ENCODE measurements at regions not wholly inside any gene's neighbourhood (a gene's known extent, or its start where the extent isn't known, plus 50 kb on each side); places are given as distances from the start of the nearest gene placed in this dataset.

DNA sequence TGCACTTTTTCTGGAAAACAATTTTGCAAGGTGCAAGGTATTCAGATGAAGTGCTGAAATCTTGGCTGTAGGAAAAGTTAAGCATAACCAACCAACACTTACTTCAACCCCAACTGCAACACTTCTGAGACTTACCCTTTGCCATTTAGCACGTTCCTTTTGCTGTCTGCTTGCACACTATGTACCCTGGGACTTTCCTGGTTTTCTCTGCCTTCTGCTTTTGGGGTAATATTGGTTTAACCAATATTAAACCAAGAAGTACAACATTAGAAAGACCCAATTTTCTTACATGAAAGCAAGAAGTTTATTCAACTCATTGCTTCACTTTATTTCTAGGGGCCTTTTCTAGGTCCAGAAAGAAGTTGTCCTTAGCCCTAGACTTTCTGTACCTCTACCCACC is 193.0 kb downstream of the HLX start (continued):
- TF ChIP-seq, protein P1, sequence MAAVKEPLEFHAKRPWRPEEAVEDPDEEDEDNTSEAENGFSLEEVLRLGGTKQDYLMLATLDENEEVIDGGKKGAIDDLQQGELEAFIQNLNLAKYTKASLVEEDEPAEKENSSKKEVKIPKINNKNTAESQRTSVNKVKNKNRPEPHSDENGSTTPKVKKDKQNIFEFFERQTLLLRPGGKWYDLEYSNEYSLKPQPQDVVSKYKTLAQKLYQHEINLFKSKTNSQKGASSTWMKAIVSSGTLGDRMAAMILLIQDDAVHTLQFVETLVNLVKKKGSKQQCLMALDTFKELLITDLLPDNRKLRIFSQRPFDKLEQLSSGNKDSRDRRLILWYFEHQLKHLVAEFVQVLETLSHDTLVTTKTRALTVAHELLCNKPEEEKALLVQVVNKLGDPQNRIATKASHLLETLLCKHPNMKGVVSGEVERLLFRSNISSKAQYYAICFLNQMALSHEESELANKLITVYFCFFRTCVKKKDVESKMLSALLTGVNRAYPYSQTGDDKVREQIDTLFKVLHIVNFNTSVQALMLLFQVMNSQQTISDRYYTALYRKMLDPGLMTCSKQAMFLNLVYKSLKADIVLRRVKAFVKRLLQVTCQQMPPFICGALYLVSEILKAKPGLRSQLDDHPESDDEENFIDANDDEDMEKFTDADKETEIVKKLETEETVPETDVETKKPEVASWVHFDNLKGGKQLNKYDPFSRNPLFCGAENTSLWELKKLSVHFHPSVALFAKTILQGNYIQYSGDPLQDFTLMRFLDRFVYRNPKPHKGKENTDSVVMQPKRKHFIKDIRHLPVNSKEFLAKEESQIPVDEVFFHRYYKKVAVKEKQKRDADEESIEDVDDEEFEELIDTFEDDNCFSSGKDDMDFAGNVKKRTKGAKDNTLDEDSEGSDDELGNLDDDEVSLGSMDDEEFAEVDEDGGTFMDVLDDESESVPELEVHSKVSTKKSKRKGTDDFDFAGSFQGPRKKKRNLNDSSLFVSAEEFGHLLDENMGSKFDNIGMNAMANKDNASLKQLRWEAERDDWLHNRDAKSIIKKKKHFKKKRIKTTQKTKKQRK (IDR thresholded peaks at IDR 0.05; ENCODE audit: low read depth, low read length), result no peak
- TF ChIP-seq BHLHE40 (IDR thresholded peaks at IDR 0.05; ENCODE audit: borderline replicate concordance in 1 of 2, low read depth in 2 of 2, low read length in 1 of 2), result peak; percentile 71 to 83
- TF ChIP-seq BCL11A (IDR thresholded peaks at IDR 0.05; ENCODE audit: low read depth, low read length), result peak; percentile 37; the same call in 1 of the 2 replicates
- no peak for TF ChIP-seq SUPT20H (IDR thresholded peaks at IDR 0.05; ENCODE audit: borderline replicate concordance, control insufficient read depth, low read depth, low read length)
- no peak for TF ChIP-seq ETV6 (conservative IDR thresholded peaks at IDR 0.05 in 1 of 2, IDR thresholded peaks at IDR 0.05 in 1 of 2; ENCODE audit: borderline replicate concordance in 1 of 2, low read depth in 1 of 2)
- peak; percentile 81; the same call in 1 of the 2 replicates for TF ChIP-seq ZNF24 (IDR thresholded peaks at IDR 0.05)
- no peak for TF ChIP-seq STAT1 (conservative IDR thresholded peaks at IDR 0.05)
- no peak for TF ChIP-seq IRF3 (IDR thresholded peaks at IDR 0.05)
- peak; percentile 41; the same call in 1 of the 2 replicates for TF ChIP-seq DPF2 (IDR thresholded peaks at IDR 0.05)
- TF ChIP-seq NFXL1 (IDR thresholded peaks at IDR 0.05; ENCODE audit: borderline replicate concordance), result no peak
- TF ChIP-seq, protein P2, sequence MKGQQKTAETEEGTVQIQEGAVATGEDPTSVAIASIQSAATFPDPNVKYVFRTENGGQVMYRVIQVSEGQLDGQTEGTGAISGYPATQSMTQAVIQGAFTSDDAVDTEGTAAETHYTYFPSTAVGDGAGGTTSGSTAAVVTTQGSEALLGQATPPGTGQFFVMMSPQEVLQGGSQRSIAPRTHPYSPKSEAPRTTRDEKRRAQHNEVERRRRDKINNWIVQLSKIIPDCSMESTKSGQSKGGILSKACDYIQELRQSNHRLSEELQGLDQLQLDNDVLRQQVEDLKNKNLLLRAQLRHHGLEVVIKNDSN (IDR thresholded peaks at IDR 0.05; ENCODE audit: borderline replicate concordance, extremely low read length, insufficient read depth, low read depth, low read length), result no peak
- no peak for TF ChIP-seq POLR2A (IDR thresholded peaks at IDR 0.05; ENCODE audit: low read depth, low read length)
- TF ChIP-seq USF2 (IDR thresholded peaks at IDR 0.05; ENCODE audit: borderline replicate concordance, low read depth, low read length), result no peak
- TF ChIP-seq FOXM1 (IDR thresholded peaks at IDR 0.05; ENCODE audit: low read depth, low read length), result no peak
- TF ChIP-seq, protein P3, sequence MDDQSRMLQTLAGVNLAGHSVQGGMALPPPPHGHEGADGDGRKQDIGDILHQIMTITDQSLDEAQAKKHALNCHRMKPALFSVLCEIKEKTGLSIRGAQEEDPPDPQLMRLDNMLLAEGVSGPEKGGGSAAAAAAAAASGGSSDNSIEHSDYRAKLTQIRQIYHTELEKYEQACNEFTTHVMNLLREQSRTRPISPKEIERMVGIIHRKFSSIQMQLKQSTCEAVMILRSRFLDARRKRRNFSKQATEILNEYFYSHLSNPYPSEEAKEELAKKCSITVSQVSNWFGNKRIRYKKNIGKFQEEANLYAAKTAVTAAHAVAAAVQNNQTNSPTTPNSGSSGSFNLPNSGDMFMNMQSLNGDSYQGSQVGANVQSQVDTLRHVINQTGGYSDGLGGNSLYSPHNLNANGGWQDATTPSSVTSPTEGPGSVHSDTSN (IDR thresholded peaks at IDR 0.05; ENCODE audit: insufficient replicate concordance, low read depth, low read length), result no peak
- peak; percentile 61; the same call in 1 of the 2 replicates for TF ChIP-seq NR2F1 (conservative IDR thresholded peaks at IDR 0.05)
- TF ChIP-seq, protein P4, sequence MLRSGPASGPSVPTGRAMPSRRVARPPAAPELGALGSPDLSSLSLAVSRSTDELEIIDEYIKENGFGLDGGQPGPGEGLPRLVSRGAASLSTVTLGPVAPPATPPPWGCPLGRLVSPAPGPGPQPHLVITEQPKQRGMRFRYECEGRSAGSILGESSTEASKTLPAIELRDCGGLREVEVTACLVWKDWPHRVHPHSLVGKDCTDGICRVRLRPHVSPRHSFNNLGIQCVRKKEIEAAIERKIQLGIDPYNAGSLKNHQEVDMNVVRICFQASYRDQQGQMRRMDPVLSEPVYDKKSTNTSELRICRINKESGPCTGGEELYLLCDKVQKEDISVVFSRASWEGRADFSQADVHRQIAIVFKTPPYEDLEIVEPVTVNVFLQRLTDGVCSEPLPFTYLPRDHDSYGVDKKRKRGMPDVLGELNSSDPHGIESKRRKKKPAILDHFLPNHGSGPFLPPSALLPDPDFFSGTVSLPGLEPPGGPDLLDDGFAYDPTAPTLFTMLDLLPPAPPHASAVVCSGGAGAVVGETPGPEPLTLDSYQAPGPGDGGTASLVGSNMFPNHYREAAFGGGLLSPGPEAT (IDR thresholded peaks at IDR 0.05; ENCODE audit: low read depth), result peak; percentile 70
- no peak for TF ChIP-seq CTCF (IDR thresholded peaks at IDR 0.05 in 2 of 3, conservative IDR thresholded peaks at IDR 0.05 in 1 of 3; ENCODE audit: control insufficient read depth in 2 of 3, extremely low read depth in 1 of 3, insufficient read depth in 1 of 3, low read depth in 3 of 3, low read length in 3 of 3)
- TF ChIP-seq SMARCA5 (IDR thresholded peaks at IDR 0.05), result no peak
